Thyroid gland (tissue), 4 donors: ENCODE measurements at regions not wholly inside any gene's neighbourhood (a gene's known extent, or its start where the extent isn't known, plus 50 kb on each side); places are given as distances from the start of the nearest gene placed in this dataset.

Experiments
- POLR2A ChIP-seq, 2 donors: fragments of 450-650 bp; IDR thresholded peaks; one replicate each; pipeline ENCODE4 v1.6.1; 2017; ENCODE audit warnings: antibody characterized with exemption in 2 of 2, mild to moderate bottlenecking in 2 of 2, moderate library complexity in 1 of 2
- TF ChIP-seq, protein P1 (sequence below), 6 experiments: fragments of 200-600 bp in 3 of 6; fragments of 450-650 bp in 3 of 6; sonication (generic) in 3 of 6; IDR thresholded peaks; one replicate each; pipeline ENCODE4 v1.5.1; 2016 to 2019; ENCODE audit warnings: antibody characterized with exemption in 6 of 6, mild to moderate bottlenecking in 2 of 6, inconsistent platforms in 1 of 6, moderate library complexity in 1 of 6

DNA sequence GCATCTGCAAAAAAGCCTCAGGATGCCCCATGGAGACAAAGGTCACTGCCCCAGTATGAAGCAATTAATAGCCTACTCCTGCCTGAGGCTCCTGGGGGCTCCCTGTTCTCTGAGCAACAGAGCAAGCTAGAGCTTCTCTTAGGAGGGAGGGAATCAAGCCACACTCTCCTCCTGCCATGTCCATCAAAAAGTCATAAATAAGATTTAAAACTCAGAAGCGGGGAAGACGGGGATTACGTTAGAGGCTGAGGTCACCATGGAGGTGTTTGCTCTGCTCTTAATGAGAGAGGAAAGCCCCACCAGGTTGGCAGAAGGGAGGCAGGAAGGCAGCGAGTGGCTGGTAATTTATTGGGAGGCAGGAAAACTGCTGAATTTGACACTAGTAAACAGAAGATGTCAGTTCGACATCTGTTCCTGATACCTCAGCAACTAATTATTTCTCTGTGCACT, 98.4 kb upstream of the TNR start:
- TF ChIP-seq, protein P1, sequence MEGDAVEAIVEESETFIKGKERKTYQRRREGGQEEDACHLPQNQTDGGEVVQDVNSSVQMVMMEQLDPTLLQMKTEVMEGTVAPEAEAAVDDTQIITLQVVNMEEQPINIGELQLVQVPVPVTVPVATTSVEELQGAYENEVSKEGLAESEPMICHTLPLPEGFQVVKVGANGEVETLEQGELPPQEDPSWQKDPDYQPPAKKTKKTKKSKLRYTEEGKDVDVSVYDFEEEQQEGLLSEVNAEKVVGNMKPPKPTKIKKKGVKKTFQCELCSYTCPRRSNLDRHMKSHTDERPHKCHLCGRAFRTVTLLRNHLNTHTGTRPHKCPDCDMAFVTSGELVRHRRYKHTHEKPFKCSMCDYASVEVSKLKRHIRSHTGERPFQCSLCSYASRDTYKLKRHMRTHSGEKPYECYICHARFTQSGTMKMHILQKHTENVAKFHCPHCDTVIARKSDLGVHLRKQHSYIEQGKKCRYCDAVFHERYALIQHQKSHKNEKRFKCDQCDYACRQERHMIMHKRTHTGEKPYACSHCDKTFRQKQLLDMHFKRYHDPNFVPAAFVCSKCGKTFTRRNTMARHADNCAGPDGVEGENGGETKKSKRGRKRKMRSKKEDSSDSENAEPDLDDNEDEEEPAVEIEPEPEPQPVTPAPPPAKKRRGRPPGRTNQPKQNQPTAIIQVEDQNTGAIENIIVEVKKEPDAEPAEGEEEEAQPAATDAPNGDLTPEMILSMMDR (IDR thresholded peaks at IDR 0.05), result no peak
- no peak for TF ChIP-seq POLR2A (IDR thresholded peaks at IDR 0.05)
